Mucosa of gallbladder (tissue), 1 donor: ENCODE measurements at regions not wholly inside any gene's neighbourhood (a gene's known extent, or its start where the extent isn't known, plus 50 kb on each side); places are given as distances from the start of the nearest gene placed in this dataset.
A peak's percentile ranks its signal among the peaks of the same experiment; 100 is the strongest.
"Not testable (repeated sequence)": the region's sequence is repeated elsewhere in the genome, so short reads cannot be mapped to it uniquely, and the experiment has no call there.

Experiments
- DNase-seq: peaks from one replicate; pipeline ENCODE4 v3.0.0-alpha.2; 2020; ENCODE audit warnings: low spot score
- donor health status: DM: no; HTN: no; CAD: no.

DNA sequence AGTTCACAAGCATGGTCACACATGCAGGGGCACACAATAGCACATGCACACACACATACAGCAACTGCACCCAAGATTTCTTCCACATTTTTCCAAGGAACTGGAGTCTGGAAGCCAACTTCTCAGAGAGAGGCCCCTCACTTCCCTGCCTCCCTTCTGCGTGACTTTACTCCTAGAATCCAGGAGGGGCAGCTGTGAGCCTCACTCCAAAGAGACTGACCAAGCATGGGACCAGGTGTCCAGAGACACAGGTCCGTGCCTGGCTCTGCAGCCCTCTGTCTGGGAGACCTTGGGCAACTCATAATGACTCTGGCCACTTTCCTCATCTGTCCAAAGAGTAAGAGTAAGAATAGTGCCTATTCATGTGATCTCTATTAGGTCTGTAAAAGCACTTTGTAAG lies 104.7 kb upstream of the TMEM132E start:
- DNase-seq, result no peak

DNA sequence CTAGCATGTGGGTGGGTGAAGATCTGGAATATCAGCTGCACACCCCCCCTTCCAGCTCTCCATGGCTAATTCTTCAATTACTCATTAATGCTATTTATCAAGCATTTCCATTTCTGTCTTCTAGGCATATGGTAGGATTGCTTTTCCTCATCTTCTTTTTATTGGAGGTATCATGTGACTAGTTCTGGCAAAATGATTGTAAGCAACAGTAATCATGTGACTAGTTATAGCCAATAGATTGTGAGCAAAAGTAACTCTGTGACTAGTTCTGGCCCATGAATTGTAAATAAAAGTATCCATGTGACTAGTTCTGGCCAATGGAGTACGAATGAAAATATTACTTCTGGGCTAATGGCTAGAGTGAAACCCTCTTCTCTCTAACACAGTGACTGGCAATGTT lies 107.0 kb upstream of the TMEM132E start:
- DNase-seq, result no peak

DNA sequence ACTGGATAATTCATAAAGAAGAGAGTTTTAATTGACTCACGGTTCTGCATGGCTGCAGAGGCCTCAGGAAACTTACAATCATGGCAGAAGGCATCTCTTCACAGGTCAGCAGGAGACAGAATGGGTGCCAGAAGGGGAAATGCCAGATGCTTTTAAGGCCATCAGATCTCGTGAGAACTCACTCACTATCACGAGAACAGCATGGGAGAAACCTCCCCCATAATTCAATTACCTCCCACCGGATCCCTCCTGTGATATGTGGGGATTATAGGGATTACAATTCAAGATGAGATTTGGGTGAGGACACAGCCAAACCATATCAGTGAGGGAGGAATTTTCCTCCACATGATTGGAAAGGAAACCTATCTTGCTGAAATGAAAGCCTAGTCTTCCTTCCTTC lies 108.1 kb upstream of the TMEM132E start:
- DNase-seq, result not testable (repeated sequence)

DNA sequence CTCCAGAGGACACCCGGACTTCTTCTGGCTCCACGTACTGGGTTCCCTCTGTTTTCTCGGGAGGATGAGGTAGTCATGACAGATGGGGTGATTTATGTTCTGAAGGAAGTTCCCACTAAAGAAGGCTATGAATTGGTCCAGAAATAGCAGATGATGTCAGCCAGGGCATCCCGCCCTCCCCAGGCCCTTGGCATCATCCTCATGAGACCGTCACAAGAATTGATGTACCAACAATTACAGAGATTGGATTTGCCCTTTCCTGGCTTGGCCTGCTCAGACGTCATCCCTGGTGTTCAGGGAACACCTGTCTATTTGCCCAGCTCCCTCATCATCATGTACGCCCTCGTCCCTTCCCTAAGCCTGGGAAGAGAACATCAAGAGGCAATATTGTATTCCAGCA lies 102.8 kb upstream of the CCL1 start:
- no peak for DNase-seq

DNA sequence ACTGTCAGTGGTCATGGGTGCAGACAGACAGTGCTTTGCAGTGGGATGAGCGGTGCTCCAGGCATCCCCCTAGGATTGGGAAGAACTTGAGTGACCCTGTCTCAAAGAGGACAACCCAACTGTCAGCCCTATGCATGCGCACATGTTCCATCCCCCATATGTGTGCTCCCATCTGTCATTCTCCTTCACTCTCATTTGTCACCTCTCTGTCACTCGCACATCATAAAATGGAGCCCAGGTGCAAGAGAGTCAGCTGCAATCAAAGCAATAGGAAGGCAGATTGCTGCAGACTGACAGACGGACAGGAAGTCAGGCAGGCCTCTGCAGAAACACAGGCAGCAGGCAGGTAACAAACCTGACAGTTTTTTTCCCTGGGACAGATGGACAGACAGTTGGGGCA lies 101.8 kb upstream of the CCL1 start:
- DNase-seq, result no peak

DNA sequence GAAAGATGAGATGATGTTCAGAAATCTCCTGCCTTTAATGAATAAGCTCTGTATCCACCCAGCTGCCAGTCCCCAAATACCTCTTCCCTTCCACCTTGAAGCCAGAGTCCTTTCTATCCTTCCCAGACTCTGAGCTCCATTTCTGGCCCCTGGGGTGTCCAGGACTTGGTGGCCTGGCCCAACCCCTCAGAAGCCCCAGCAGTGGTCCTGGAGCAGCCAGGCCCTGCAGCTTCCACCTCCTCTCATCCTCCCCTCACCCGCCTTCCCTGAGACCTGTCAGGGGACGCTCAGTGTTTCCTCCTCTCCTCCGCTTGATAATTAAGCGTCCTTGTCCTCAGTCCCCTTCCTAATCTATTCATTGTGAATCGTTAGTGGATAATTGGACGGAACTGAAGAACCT lies 95.2 kb upstream of the CCL1 start:
- DNase-seq, result no peak

DNA sequence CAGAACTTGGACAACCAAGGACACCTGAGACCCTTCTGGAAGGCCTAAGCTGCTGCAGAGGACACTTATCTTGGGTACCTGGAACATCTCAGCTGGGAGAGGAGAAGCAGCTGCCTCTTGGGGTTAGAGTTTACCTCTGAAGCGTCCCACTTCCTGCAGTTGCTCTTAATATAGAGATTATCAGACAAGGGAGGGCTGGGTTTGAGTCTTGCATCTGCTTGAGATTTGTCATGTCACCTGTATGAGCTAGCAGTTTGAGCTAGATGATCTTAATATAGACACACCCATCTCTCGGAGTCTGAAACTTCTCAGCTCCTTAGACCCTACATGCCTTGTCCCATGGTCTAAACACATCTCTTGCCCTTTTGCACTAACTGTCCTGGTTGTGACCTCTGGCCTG lies 93.1 kb upstream of the CCL1 start:
- no peak for DNase-seq

DNA sequence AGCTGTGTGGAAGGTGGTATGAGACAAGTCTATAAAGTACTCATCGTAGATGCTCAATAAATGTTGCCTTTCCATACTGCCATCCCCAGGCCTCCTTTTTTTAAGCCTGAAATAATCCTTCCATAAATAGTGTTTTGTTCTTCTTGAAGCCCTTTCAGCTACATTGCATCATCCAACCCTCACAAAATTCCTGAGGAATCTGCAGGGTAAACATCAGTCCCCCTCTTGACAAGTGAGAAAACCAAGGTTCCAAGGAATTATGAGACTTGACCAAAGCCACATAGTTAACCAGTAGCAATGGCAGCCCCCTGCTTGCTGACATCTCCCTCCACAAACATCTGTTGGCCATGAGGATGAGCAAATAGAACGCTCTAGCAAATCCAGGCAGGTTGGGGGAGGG lies 89.7 kb upstream of the CCL1 start:
- no peak for DNase-seq

DNA sequence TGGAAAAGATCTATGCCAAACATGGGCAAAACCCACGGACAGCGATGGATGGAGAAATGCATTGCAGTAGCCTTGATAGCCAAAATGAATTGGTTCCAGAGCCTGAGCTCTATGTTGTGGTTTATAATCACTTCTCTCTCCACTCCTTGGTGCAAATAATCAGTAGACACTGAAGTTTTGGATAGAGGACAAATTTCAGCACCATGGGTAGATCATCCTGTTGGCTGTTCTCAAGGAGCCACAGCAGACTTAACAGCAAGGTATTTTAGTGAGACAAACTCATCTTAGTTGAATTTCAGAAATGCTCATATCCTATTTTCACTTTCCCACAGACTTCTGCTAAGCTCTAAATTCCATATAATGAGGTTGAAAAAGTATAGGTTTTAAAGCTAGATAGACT lies 88.3 kb upstream of the CCL1 start:
- DNase-seq, result no peak

DNA sequence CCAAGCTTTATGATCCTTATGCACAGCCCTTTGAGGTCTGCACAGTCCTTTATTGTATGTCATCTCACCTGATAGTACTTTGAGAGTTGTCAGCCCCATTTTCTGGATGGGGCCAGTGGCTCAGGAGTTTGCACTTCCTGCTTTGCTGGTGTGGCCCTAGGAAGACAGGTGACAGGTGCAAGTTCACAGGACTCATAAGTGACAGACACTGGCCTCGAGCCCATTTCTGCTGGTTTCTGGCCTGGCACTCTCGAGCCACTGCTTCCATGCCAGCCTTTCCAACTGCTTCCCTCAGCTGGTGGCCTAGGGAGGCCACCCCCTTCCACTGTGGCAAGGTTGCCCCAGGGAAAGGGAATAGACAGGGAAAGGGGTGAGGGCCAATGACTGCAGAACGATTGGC lies 84.4 kb upstream of the CCL1 start:
- DNase-seq, result no peak

DNA sequence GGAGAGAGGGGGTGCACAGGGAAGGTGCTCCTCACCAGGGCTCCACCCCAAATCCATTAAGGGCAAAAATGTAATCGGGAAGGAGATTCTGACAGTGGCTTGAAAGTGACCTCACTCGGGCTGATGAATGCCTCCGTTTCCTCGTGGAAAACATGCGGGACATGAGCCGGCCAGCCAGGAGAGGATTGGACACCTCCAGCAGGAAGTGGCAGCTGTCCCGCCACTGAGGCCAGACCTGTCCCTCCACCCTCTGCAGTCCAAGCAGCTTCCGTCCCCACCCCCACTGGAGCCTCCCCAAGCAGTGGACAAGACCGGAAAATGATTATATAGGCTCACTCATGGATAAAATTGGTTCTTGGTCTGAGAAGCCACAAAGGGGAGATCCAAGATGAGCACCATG lies 82.1 kb upstream of the CCL1 start:
- DNase-seq, result no peak

DNA sequence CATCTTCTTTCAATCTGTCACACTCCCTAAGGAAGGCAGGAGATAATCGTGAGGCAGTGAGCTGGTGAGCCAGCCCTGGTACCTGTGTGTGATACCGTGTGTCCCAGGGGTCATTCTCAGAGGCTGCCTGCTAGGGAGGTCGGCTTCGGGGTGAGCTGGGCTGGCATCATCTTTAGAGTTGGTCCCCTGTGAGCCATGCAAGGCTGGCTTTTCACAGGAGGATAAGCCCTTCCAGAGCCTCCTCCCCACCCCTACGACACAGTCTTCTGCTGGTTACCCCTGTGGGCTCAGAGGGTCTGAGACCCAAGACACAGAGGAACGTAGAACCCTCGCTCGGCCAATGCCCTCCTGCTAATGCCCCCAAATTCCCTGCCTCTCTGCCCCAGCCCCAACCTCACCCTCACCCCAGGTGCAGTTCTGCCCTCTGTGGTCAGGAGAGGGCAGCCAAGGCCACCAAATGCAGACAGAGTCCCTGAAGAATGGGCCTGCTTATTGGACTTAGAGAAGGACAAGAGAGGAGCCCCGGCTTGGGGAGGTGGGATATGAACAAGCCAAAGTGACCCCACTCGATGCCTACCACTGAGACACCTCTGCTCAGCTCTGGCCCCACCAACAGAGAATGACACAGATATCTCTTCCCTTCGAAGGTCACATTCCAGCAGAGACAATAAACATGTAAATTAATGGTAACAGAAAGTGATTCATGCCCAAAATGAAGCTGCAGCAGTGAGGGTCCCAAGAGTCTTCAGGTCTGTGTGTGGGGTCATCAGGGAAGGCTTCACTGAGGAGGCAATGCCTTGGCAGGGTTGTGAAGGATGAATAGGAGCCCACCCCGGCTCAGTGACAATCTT lies 80.8 kb upstream of the CCL1 start:
- no peak for DNase-seq

DNA sequence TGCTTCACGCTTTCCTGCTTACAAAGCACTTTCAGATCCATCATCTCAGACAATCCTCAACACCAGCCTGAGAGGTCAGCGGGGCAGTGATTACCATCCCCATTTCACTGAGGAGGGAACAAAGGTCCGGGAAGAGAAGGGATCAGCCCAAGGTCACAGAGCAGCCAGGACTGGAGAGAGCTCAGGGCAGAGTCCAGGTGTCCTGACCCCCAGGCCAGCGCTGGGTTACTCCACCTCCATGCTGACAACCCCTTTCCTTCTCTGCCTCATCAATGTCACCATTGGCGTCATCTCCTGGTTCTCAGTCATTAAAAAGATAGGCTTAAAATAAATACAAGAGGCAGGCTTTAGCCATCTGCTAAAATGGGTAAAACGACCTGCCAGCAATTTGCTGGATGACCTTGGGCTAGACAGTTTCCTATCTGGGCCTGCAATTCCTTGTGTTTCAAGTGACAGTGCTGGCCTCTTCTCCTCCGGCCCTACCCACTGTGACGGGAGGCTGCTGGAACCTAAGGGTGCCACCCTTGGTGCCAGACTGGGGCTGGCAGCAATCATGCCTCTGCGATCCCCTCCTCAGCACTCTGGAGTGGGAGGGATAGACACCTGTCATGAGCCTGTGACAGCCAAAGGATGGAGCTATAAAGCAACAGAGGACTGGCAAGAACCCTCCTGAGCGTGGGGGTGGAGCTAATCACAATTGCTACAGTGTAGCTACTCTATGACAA lies 79.5 kb upstream of the CCL1 start:
- DNase-seq, result no peak

DNA sequence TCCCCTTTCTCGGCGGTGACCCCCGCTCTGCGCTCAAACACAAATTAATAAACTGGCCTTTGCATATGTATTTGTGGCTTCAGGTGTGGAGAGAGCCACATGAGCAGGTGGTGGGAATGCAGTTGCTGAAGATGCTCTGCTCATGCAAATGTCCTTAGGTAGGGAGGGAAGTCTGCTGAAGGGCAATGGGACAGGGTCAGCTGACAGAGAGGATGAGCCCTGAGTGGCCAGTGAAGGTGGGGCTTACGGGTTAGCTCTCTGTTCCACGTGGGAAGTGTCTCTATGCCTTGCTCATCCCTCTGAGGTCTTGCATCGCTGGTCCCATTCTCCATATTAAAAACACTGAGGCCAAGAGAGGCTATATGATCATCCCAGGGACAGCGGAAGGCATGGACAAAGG lies 74.2 kb upstream of the CCL1 start:
- DNase-seq, result no peak

DNA sequence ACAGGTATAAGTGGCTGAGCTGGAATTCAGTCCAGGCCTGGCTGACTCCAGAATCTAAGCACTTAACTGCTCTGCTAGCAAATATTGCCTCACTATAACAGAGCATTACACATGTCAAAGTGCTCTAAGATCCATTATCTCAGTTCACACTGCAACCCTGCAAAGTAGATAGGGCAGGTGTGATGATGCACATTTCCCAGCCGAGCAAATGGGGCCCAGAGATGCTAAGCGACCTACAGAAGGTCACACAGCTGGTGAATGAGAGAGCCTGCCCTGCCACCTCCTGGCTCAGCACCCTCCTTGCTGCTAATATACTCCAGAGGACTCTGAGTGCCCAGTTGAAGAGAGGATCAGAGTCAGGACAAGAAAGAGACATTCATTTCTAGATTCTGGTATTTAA lies 73.6 kb upstream of the CCL1 start:
- no peak for DNase-seq

DNA sequence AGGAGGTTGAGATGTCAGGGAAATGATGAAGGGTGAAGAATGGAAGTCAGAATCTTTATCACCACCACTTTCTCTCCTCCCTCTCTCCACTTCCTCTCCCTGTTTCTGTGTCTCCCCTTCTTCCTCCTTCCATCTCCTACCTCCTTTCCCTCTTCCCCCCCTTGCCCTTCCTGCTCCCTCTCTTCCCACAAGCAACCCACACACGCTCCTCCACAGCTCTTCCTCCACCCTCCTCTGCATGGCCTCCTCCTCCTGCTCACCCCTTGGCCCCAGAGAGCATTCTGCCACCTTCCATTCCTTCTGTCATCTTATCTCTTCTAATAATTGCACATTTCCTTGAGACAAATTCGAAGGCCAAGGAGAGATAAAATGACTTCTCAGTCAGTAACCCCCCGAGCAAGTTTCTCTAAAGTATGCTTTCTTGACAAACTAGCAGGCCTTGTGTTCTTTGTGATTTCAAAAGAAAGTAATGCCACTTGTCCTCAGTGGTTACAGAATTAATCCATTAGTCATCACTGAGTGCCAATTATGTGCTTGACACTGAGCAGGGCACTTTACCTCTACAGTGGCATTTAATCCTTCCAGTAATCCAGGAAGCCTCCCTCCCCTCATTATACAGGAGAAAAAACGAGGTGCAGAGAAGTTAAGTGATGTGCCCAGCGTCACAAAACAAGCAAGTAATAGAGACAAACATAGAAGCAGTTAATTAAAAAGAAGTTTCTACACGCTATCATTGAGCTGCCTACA lies 72.3 kb upstream of the CCL1 start:
- DNase-seq, result no peak

DNA sequence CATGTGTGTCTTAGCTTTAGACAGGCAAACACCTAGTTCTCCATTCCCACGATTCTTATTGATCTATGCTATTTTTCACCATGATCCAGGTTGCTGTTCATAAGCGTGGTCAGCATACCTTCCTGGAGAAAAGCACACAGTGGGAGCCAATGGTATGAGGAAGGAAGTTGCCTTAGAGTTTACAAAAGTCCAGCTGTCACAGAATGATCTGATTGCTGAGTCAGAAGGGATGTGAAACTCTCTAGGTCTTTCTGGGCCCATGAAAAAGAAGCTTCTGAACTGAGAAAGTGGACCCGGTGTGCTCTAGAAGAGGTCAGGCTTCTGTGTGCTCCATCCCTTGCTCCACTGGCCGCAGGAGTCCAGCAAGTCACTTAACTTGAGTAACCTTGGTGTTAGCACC lies 71.0 kb upstream of the CCL1 start:
- DNase-seq, result peak; percentile 36

DNA sequence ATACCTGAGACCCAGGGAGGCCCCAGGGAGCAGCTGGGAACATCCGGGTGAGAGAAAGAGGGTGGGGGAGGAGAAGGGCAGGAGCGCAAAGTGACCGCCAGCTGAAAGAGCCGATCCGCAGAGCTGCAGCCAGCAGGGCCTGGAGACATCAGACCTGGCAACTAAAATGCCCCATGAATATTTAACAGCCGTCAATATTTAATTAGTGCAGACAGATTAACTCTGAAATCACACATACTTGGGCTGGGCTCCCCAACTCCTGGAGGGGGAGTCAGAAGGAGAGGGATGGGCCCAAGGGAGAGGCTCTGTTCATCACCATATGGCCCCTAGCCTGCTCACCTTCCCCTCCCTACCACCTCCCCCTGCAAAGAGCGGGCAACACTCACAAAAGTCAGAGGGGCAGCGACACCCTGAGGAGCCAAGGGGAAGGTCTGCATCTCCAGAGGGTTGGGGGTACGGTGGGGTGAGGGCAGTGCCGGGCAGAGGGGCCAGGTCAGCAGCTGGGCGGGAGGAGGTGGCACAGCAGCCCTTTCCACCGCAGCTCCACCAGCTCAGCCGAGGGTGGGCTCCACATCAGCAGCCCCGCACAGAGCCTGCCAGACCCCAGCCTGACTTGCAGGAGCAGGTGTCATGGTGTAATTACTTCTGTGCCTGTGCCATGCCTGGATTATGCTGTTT lies 61.9 kb upstream of the CCL1 start:
- DNase-seq, result no peak

DNA sequence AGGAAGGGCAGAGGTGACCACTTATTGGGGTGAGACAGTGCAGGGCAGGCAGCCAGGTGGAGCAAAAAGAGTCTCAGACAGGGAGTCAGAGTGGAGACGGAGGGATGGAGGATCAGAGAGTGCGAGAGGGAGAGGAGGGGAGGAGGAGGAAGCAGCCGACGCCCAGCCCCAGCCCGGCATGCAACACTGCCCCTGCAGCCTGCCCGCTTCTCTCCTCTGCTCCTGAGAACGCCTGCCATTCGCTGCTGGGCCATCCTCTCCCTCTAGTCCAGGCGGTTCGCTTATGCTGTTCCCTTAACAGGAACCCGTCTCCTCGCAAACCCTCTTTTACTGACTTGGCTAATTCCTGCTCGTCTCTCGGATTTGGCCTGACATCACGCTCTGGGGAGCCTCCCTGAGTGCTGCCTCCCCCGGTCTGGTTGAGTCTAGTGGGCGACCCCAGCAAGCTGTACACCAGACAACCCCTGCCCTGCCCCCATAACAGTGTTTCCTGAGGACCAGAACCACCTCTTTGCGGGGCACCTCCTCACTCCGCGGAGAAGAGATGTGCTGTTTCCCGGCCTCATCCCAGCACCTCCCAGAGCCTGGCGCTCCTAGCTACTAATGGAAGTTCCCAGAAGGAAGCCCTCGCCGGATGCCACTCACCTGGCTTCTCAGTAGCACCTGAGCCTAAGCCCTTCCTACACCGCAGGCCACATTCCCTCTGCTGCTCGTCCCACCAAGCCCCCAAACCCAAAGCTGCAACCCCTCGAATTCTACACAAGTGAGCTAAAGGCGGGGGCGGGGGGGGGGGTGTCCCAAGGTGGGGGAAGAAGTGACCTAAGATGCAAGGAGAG lies 61.2 kb upstream of the CCL1 start:
- DNase-seq, result no peak

DNA sequence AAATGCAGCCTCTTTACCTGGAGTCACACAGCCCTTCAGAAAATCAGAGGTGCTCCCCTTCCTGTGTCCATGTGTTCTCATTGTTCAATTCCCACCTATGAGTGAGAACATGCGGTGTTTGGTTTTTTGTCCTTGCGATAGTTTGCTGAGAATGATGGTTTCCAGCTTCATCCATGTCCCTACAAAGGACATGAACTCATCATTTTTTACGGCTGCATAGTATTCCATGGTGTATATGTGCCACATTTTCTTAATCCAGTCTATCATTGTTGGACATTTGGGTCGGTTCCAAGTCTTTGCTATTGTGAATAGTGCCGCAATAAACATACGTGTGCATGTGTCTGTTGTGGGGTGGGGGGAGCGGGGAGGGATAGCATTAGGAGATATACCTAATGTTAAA lies 60.3 kb upstream of the CCL1 start:
- DNase-seq, result not testable (repeated sequence)

DNA sequence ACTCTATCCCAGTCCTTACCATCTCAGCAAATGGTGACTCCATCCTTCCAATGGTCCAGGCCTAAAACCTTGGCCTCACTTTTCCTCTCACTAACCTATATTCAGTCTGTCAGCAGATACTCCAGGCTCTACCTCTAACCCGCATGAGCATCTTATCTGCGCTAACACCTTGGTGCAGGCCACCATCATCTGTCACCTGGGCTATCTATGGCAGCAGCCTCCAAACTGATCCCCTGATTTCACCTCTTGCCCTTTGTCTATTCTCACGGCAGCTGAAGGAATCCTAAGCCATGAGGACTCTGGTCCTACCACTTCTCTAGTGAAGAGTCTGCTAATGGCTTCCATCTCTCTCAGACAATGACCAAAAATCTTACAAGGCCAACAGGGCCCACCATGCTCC lies 57.9 kb upstream of the CCL1 start:
- DNase-seq, result no peak
